ENCODE measurements at regions not wholly inside any gene's neighbourhood (a gene's known extent, or its start where the extent isn't known, plus 50 kb on each side); places are given as distances from the start of the nearest gene placed in this dataset.

GRCh38 chr1:29966526-29967045, 730.3 kb downstream of the PTPRU start:
- TF ChIP-seq POLR2A (IDR thresholded peaks at IDR 0.05; ENCODE audit: low read depth, low read length) (no peak), POLR2AphosphoS5 (IDR thresholded peaks at IDR 0.05; ENCODE audit: low read depth, low read length) (no peak)
